SK-N-SH (cell line): ENCODE measurements at regions not wholly inside any gene's neighbourhood (a gene's known extent, or its start where the extent isn't known, plus 50 kb on each side); places are given as distances from the start of the nearest gene placed in this dataset.

ENCODE experiments used
- EP300 ChIP-seq, 2 experiments: IDR thresholded peaks; 2 replicates each; pipeline versions ENCODE4 v1.4.0 to v1.6.1; 2012; ENCODE audit warnings: borderline replicate concordance in 1 of 2, low read depth in 1 of 2, low read length in 1 of 2
- FOXJ3 ChIP-seq: sonication (generic); formaldehyde crosslinking; IDR thresholded peaks from 2 replicates; pipeline ENCODE4 v1.5.1; 2020; ENCODE audit warnings: mild to moderate bottlenecking, missing genetic modification reagents
- MXI1 ChIP-seq: IDR thresholded peaks from 2 replicates; pipeline ENCODE4 v1.6.1; 2012; ENCODE audit warnings: mild to moderate bottlenecking, low read depth, low read length, improper control_type of control experiment
- NFIC ChIP-seq: IDR thresholded peaks from 2 replicates; pipeline ENCODE4 v1.4.0; 2012; ENCODE audit warnings: borderline replicate concordance
- NRF1 ChIP-seq: IDR thresholded peaks from 2 replicates; pipeline ENCODE4 v1.6.1; 2012; ENCODE audit warnings: low read depth, mild to moderate bottlenecking, low read length
- RFX5 ChIP-seq: IDR thresholded peaks from 2 replicates; pipeline ENCODE4 v1.6.1; 2012; ENCODE audit warnings: mild to moderate bottlenecking, improper control_type of control experiment, low read length
- SIN3A ChIP-seq: IDR thresholded peaks from 2 replicates; pipeline ENCODE4 v1.6.1; 2012; ENCODE audit warnings: low read depth, mild to moderate bottlenecking, low read length, moderate library complexity, borderline replicate concordance
- TCF12 ChIP-seq: IDR thresholded peaks from 2 replicates; pipeline ENCODE4 v1.4.0; 2012
- YY1 ChIP-seq: IDR thresholded peaks from 2 replicates; pipeline ENCODE4 v1.4.0; 2012; ENCODE audit warnings: low read depth, mild to moderate bottlenecking
- TF ChIP-seq, protein P1 (sequence below): fragments of 200-600 bp; sonication (generic); IDR thresholded peaks from 2 replicates; pipeline ENCODE4 v1.6.1; 2017; ENCODE audit warnings: antibody characterized with exemption, mild to moderate bottlenecking, moderate library complexity
- TF ChIP-seq, protein P2 (sequence below): IDR thresholded peaks from 2 replicates; pipeline ENCODE4 v1.4.0; 2012; ENCODE audit warnings: low read depth, borderline replicate concordance
- TF ChIP-seq, protein P3 (sequence below): IDR thresholded peaks from 2 replicates; pipeline ENCODE4 v1.6.1; 2012; ENCODE audit warnings: mild to moderate bottlenecking, low read depth, low read length, moderate library complexity

DNA sequence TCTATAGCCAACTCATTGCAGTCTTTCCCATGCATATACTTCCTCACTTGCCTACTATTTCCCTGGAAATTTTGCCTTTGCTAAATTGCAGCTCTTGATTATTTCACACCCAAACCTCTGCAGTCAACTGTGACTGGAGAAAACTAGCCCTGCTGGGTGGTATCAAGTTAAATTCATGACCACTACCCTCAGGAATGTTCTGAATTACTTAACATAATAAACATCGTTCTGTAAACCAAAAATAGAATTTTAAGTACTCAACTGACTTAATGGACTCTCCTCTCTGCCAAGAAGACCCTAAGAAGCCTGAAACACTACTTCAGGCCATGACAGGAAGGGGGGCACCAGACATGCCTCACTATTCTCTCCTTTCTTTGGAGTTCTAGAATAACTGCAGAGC, 1278.0 kb upstream of the GBE1 start:
- no peak for TF ChIP-seq YY1
- TF ChIP-seq NRF1 = no peak
- TF ChIP-seq, protein P1, sequence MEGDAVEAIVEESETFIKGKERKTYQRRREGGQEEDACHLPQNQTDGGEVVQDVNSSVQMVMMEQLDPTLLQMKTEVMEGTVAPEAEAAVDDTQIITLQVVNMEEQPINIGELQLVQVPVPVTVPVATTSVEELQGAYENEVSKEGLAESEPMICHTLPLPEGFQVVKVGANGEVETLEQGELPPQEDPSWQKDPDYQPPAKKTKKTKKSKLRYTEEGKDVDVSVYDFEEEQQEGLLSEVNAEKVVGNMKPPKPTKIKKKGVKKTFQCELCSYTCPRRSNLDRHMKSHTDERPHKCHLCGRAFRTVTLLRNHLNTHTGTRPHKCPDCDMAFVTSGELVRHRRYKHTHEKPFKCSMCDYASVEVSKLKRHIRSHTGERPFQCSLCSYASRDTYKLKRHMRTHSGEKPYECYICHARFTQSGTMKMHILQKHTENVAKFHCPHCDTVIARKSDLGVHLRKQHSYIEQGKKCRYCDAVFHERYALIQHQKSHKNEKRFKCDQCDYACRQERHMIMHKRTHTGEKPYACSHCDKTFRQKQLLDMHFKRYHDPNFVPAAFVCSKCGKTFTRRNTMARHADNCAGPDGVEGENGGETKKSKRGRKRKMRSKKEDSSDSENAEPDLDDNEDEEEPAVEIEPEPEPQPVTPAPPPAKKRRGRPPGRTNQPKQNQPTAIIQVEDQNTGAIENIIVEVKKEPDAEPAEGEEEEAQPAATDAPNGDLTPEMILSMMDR = no peak
- TF ChIP-seq FOXJ3 (CRISPR knock-in tag) = no peak
- TF ChIP-seq SIN3A = no peak
- no peak for TF ChIP-seq NFIC
- TF ChIP-seq, protein P2, sequence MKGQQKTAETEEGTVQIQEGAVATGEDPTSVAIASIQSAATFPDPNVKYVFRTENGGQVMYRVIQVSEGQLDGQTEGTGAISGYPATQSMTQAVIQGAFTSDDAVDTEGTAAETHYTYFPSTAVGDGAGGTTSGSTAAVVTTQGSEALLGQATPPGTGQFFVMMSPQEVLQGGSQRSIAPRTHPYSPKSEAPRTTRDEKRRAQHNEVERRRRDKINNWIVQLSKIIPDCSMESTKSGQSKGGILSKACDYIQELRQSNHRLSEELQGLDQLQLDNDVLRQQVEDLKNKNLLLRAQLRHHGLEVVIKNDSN = no peak
- no peak for TF ChIP-seq RFX5
- no peak for TF ChIP-seq MXI1
- no peak for TF ChIP-seq EP300 (IDR thresholded peaks at IDR 0.05; ENCODE audit: borderline replicate concordance in 1 of 2, low read depth in 1 of 2, low read length in 1 of 2)
- TF ChIP-seq TCF12 = no peak
- TF ChIP-seq, protein P3, sequence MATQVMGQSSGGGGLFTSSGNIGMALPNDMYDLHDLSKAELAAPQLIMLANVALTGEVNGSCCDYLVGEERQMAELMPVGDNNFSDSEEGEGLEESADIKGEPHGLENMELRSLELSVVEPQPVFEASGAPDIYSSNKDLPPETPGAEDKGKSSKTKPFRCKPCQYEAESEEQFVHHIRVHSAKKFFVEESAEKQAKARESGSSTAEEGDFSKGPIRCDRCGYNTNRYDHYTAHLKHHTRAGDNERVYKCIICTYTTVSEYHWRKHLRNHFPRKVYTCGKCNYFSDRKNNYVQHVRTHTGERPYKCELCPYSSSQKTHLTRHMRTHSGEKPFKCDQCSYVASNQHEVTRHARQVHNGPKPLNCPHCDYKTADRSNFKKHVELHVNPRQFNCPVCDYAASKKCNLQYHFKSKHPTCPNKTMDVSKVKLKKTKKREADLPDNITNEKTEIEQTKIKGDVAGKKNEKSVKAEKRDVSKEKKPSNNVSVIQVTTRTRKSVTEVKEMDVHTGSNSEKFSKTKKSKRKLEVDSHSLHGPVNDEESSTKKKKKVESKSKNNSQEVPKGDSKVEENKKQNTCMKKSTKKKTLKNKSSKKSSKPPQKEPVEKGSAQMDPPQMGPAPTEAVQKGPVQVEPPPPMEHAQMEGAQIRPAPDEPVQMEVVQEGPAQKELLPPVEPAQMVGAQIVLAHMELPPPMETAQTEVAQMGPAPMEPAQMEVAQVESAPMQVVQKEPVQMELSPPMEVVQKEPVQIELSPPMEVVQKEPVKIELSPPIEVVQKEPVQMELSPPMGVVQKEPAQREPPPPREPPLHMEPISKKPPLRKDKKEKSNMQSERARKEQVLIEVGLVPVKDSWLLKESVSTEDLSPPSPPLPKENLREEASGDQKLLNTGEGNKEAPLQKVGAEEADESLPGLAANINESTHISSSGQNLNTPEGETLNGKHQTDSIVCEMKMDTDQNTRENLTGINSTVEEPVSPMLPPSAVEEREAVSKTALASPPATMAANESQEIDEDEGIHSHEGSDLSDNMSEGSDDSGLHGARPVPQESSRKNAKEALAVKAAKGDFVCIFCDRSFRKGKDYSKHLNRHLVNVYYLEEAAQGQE = no peak
